ENCODE measurements at regions not wholly inside any gene's neighbourhood (a gene's known extent, or its start where the extent isn't known, plus 50 kb on each side); places are given as distances from the start of the nearest gene placed in this dataset.

GRCh38 chr6:26249957-26250697 lies 114.9 kb upstream of the BTN3A2 start:
- no peak for TF ChIP-seq CTCF (IDR thresholded peaks at IDR 0.05; ENCODE audit: low read depth, low read length, missing input control)
- TF ChIP-seq MAX (IDR thresholded peaks at IDR 0.05): no peak
- no peak for TF ChIP-seq REST (IDR thresholded peaks at IDR 0.05)
- TF ChIP-seq ATF3 (IDR thresholded peaks at IDR 0.05): no peak
- TF ChIP-seq SP1 (IDR thresholded peaks at IDR 0.05): no peak
- no peak for TF ChIP-seq TAF1 (conservative IDR thresholded peaks at IDR 0.05)
- no peak for TF ChIP-seq FOXA1 (IDR thresholded peaks at IDR 0.05)

Data from liver (tissue), 3 donors.